HL-60 (cell line): ENCODE measurements at regions not wholly inside any gene's neighbourhood (a gene's known extent, or its start where the extent isn't known, plus 50 kb on each side); places are given as distances from the start of the nearest gene placed in this dataset.

Experiments
- CTCF ChIP-seq: IDR thresholded peaks from one replicate; pipeline ENCODE4 v1.5.1; 2011; ENCODE audit warnings: low read length, control low read depth, inconsistent platforms; ENCODE audit not compliant: insufficient read depth
- GABPA ChIP-seq: IDR thresholded peaks from 2 replicates; pipeline ENCODE4 v1.6.1; 2012; ENCODE audit warnings: low read depth
- POLR2AphosphoS5 ChIP-seq: IDR thresholded peaks from 2 replicates; pipeline ENCODE4 v1.6.1; 2012; ENCODE audit warnings: low read depth

GRCh38 chr6:103356531-103356930, 1503.2 kb downstream of the HACE1 start:
- no peak for TF ChIP-seq GABPA
- TF ChIP-seq POLR2AphosphoS5: no peak
- TF ChIP-seq CTCF: no peak
